ENCODE measurements at regions not wholly inside any gene's neighbourhood (a gene's known extent, or its start where the extent isn't known, plus 50 kb on each side); places are given as distances from the start of the nearest gene placed in this dataset.

DNA sequence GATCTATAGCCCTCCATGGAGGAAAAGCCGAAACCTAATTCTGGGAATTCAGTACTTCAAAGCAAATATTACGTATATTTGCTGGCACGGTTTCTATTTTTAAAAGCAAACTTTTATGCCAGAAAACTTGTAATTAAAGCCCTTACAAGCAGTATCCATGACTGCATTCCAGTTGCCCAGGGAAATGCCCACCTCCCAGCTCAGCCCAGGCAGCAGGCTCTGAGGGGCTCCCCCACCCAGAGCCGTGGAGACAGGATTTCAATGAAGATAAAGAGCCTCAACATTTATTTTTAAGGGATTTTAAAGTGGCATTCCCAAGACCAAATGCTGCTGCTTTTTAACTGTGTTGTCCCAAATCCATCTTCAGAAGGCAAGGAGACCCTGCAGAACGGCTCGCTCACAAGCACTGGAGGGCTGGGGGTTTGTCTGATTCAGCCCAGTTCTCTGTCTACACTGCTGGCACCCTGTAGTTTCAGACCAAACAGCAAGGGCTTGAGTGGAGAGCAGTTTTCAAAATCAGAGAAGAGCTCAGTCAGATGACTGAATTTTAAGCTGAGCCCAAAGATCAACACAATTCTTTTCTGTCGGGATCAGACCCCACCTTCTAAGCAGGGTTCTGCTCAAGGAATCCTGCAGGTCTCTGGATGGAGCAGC, 105.1 kb downstream of the KCNF1 start:
- TF ChIP-seq, protein P1, sequence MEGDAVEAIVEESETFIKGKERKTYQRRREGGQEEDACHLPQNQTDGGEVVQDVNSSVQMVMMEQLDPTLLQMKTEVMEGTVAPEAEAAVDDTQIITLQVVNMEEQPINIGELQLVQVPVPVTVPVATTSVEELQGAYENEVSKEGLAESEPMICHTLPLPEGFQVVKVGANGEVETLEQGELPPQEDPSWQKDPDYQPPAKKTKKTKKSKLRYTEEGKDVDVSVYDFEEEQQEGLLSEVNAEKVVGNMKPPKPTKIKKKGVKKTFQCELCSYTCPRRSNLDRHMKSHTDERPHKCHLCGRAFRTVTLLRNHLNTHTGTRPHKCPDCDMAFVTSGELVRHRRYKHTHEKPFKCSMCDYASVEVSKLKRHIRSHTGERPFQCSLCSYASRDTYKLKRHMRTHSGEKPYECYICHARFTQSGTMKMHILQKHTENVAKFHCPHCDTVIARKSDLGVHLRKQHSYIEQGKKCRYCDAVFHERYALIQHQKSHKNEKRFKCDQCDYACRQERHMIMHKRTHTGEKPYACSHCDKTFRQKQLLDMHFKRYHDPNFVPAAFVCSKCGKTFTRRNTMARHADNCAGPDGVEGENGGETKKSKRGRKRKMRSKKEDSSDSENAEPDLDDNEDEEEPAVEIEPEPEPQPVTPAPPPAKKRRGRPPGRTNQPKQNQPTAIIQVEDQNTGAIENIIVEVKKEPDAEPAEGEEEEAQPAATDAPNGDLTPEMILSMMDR (IDR thresholded peaks at IDR 0.05): no peak
- TF ChIP-seq POLR2A (IDR thresholded peaks at IDR 0.05): no peak

All from heart left ventricle (tissue), 13 donors.